K562 (cell line): ENCODE measurements at regions not wholly inside any gene's neighbourhood (a gene's known extent, or its start where the extent isn't known, plus 50 kb on each side); places are given as distances from the start of the nearest gene placed in this dataset.

Experiments
- CREBBP ChIP-seq: IDR thresholded peaks from one replicate; pipeline ENCODE4 v1.6.1; 2012; ENCODE audit warnings: low read depth, mild to moderate bottlenecking, control low read depth, inconsistent platforms, low read length
- MTF1 ChIP-seq: fragments of 250-450 bp; sonication (Bioruptor Pico); IDR thresholded peaks from 2 replicates; pipeline ENCODE4 v1.9.0; 2021; ENCODE audit warnings: moderate library complexity, mild to moderate bottlenecking, inconsistent platforms, borderline replicate concordance
- NFATC3 ChIP-seq: fragments of 450-650 bp; IDR thresholded peaks from 2 replicates; pipeline ENCODE4 v1.6.1; 2017; ENCODE audit warnings: mild to moderate bottlenecking
- PHF21A ChIP-seq: fragments of 450-650 bp; IDR thresholded peaks from 2 replicates; pipeline ENCODE4 v1.6.1; 2017; ENCODE audit warnings: low read depth, borderline replicate concordance
- TAF9B ChIP-seq: fragments of 450-650 bp; IDR thresholded peaks from 2 replicates; pipeline ENCODE4 v1.6.1; 2018; ENCODE audit warnings: mild to moderate bottlenecking; ENCODE audit not compliant: partially characterized antibody
- ZFPM2 ChIP-seq: fragments of 250-450 bp; sonication (Bioruptor Pico); IDR thresholded peaks from 2 replicates; pipeline ENCODE4 v1.5.1; 2022; ENCODE audit warnings: mild to moderate bottlenecking
- ZNF280B ChIP-seq: fragments of 250-450 bp; sonication (Bioruptor Pico); IDR thresholded peaks from 2 replicates; pipeline ENCODE4 v1.5.1; 2021; ENCODE audit warnings: mild to moderate bottlenecking
- TF ChIP-seq, protein P1 (sequence below): fragments of 450-650 bp; IDR thresholded peaks from 2 replicates; pipeline ENCODE4 v1.6.1; 2017; ENCODE audit warnings: antibody characterized with exemption, mild to moderate bottlenecking

- TF ChIP-seq ZNF280B (CRISPR knock-in tag), result no peak
- TF ChIP-seq NFATC3, result no peak
- no peak for TF ChIP-seq ZFPM2
- no peak for TF ChIP-seq MTF1 (CRISPR knock-in tag)
- no peak for TF ChIP-seq PHF21A
- TF ChIP-seq, protein P1, sequence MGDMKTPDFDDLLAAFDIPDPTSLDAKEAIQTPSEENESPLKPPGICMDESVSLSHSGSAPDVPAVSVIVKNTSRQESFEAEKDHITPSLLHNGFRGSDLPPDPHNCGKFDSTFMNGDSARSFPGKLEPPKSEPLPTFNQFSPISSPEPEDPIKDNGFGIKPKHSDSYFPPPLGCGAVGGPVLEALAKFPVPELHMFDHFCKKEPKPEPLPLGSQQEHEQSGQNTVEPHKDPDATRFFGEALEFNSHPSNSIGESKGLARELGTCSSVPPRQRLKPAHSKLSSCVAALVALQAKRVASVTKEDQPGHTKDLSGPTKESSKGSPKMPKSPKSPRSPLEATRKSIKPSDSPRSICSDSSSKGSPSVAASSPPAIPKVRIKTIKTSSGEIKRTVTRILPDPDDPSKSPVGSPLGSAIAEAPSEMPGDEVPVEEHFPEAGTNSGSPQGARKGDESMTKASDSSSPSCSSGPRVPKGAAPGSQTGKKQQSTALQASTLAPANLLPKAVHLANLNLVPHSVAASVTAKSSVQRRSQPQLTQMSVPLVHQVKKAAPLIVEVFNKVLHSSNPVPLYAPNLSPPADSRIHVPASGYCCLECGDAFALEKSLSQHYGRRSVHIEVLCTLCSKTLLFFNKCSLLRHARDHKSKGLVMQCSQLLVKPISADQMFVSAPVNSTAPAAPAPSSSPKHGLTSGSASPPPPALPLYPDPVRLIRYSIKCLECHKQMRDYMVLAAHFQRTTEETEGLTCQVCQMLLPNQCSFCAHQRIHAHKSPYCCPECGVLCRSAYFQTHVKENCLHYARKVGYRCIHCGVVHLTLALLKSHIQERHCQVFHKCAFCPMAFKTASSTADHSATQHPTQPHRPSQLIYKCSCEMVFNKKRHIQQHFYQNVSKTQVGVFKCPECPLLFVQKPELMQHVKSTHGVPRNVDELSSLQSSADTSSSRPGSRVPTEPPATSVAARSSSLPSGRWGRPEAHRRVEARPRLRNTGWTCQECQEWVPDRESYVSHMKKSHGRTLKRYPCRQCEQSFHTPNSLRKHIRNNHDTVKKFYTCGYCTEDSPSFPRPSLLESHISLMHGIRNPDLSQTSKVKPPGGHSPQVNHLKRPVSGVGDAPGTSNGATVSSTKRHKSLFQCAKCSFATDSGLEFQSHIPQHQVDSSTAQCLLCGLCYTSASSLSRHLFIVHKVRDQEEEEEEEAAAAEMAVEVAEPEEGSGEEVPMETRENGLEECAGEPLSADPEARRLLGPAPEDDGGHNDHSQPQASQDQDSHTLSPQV, result no peak
- TF ChIP-seq TAF9B, result no peak
- TF ChIP-seq CREBBP, result no peak
Observed at GRCh38 chr6:49082611-49083010, 380.4 kb downstream of the MMUT start (continued).
